Thyroid gland (tissue), 4 donors: ENCODE measurements at regions not wholly inside any gene's neighbourhood (a gene's known extent, or its start where the extent isn't known, plus 50 kb on each side); places are given as distances from the start of the nearest gene placed in this dataset.

Source experiments
- CTCF ChIP-seq, 6 experiments: fragments of 200-600 bp in 3 of 6; fragments of 450-650 bp in 3 of 6; sonication (generic) in 3 of 6; IDR thresholded peaks; one replicate each; pipeline ENCODE4 v1.5.1; 2016 to 2019; ENCODE audit warnings: antibody characterized with exemption in 6 of 6, mild to moderate bottlenecking in 2 of 6, inconsistent platforms in 1 of 6, moderate library complexity in 1 of 6
- POLR2A ChIP-seq, 2 donors: fragments of 450-650 bp; IDR thresholded peaks; one replicate each; pipeline ENCODE4 v1.6.1; 2017; ENCODE audit warnings: antibody characterized with exemption in 2 of 2, mild to moderate bottlenecking in 2 of 2, moderate library complexity in 1 of 2

- TF ChIP-seq CTCF (IDR thresholded peaks at IDR 0.05): no peak
- no peak for TF ChIP-seq POLR2A (IDR thresholded peaks at IDR 0.05)
These were observed 453.5 kb upstream of the SMIM21 start for GRCh38 chr18:75880925-75881504.
